ENCODE measurements at regions not wholly inside any gene's neighbourhood (a gene's known extent, or its start where the extent isn't known, plus 50 kb on each side); places are given as distances from the start of the nearest gene placed in this dataset.

- TF ChIP-seq, protein P1, sequence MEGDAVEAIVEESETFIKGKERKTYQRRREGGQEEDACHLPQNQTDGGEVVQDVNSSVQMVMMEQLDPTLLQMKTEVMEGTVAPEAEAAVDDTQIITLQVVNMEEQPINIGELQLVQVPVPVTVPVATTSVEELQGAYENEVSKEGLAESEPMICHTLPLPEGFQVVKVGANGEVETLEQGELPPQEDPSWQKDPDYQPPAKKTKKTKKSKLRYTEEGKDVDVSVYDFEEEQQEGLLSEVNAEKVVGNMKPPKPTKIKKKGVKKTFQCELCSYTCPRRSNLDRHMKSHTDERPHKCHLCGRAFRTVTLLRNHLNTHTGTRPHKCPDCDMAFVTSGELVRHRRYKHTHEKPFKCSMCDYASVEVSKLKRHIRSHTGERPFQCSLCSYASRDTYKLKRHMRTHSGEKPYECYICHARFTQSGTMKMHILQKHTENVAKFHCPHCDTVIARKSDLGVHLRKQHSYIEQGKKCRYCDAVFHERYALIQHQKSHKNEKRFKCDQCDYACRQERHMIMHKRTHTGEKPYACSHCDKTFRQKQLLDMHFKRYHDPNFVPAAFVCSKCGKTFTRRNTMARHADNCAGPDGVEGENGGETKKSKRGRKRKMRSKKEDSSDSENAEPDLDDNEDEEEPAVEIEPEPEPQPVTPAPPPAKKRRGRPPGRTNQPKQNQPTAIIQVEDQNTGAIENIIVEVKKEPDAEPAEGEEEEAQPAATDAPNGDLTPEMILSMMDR (IDR thresholded peaks at IDR 0.05) = no peak
- no peak for TF ChIP-seq ZFX (IDR thresholded peaks at IDR 0.05; ENCODE audit: borderline replicate concordance)
Measured at GRCh38 chr4:27358269-27358668, 497.6 kb downstream of the STIM2 start.
